ENCODE measurements at regions not wholly inside any gene's neighbourhood (a gene's known extent, or its start where the extent isn't known, plus 50 kb on each side); places are given as distances from the start of the nearest gene placed in this dataset.

GRCh38 chr13:80217614-80218456 lies 123.1 kb downstream of the SPRY2 start:
- ChIA-PET SMC1A (ENCODE audit: uncharacterized antibody, unreplicated experiment) (interaction anchor here (0.5 to 1.2 kb wide), 5 partner anchors 16 to 112 kb away, joined by 3 to 6 read pairs (median 4); no protein-coding TSS in a partner anchor), POLR2A (interaction anchor here (1.1 kb wide), 1 partner anchor 9 kb away, joined by 3 read pairs; no protein-coding TSS in a partner anchor), RAD21 (ENCODE audit: unreplicated experiment) (interaction anchor here (1.3 kb wide), 1 partner anchor 11 kb away, joined by 3 read pairs; no protein-coding TSS in a partner anchor), CTCF (interaction anchor here (0.6 to 1.3 kb wide), 5 partner anchors 9 to 800 kb away, joined by 3 to 4 read pairs (median 3); no protein-coding TSS in a partner anchor)
- Histone ChIP-seq H3K27me3 (replicated peaks in 1 of 2; ENCODE audit: control insufficient read depth in 2 of 2, insufficient read depth in 2 of 2, low read length in 1 of 2) (no peaks in the 10 kb centered on the region), H2AFZ (ENCODE audit: control insufficient read depth, low read depth, low read length) (no peak overlapping the region), H3K4me2 (ENCODE audit: control insufficient read depth, insufficient read depth) (no peak overlapping the region), H3K4me1 (ENCODE audit: control insufficient read depth, insufficient read depth, low read length) (no peaks in the 10 kb centered on the region), H3K4me3 (no peak overlapping the region), H3K9me3 (replicated peaks; ENCODE audit: control insufficient read depth, insufficient read depth, low read length) (no peaks in the 10 kb centered on the region), H4K20me1 (ENCODE audit: control insufficient read depth, insufficient read depth) (no peaks in the 10 kb centered on the region), H3K79me2 (ENCODE audit: control insufficient read depth, insufficient read depth, low read length) (no peaks in the 10 kb centered on the region), H3K9ac (ENCODE audit: control insufficient read depth, insufficient read depth, low read length) (no peak overlapping the region), H3K36me3 (ENCODE audit: control insufficient read depth in 2 of 2, insufficient read depth in 2 of 2, low read length in 1 of 2) (no peaks in the 10 kb centered on the region), H3K27ac (ENCODE audit: control insufficient read depth, insufficient read depth) (no peak overlapping the region)
- no peak for ATAC-seq
- TF ChIP-seq FOXM1 (IDR thresholded peaks at IDR 0.05; ENCODE audit: low read depth, low read length) (no peak), RAD51 (IDR thresholded peaks at IDR 0.05) (peak; percentile 64; the same call in 1 of the 2 replicates), SRF (IDR thresholded peaks at IDR 0.05; ENCODE audit: low read depth in 2 of 2, low read length in 2 of 2) (no peak)
- in situ Hi-C loops (cut with MboI): no loop called here
- intact Hi-C loops (cut with micrococcal nuclease; ENCODE audit: unreplicated experiment): no loop called here
- BruUV-seq (replicated peaks): no TSS peak
- no peak for FAIRE-seq
- DNase-seq (ENCODE audit: low read depth, low spot score): no peak
- WGBS (ENCODE audit: insufficient coverage, insufficient replicate concordance, low lambda C conversion rate, missing lambda C conversion rate): 51% methylated on average over 7 of the region's 7 CpGs

- no peaks in the 10 kb centered on the region for H3K36me3 ChIP-seq (ENCODE audit: control insufficient read depth in 2 of 2, insufficient read depth in 2 of 2, low read length in 1 of 2)
- no TSS peak for BruUV-seq (replicated peaks)
- H2AFZ ChIP-seq (ENCODE audit: control insufficient read depth, low read depth, low read length): no peak overlapping the region
- no peak overlapping the region for H3K4me2 ChIP-seq (ENCODE audit: control insufficient read depth, insufficient read depth)
- ChIA-PET CTCF (interaction anchor here (1.1 kb wide), 1 partner anchor 681 kb away, joined by 3 read pairs; no protein-coding TSS in a partner anchor), RAD21 (ENCODE audit: unreplicated experiment) (no interaction called here), SMC1A (ENCODE audit: uncharacterized antibody, unreplicated experiment) (interaction anchor here (1.7 kb wide), 1 partner anchor 145 kb away, joined by 3 read pairs; no protein-coding TSS in a partner anchor), POLR2A (no interaction called here)
- no peak for TF ChIP-seq STAT1 (conservative IDR thresholded peaks at IDR 0.05)
- TF ChIP-seq CREM (IDR thresholded peaks at IDR 0.05; ENCODE audit: low read depth): no peak
- TF ChIP-seq SUZ12 (IDR thresholded peaks at IDR 0.05; ENCODE audit: unreplicated experiment): no peak
- no peak for TF ChIP-seq CUX1 (IDR thresholded peaks at IDR 0.05; ENCODE audit: insufficient replicate concordance, low read depth, low read length)
- WGBS (ENCODE audit: insufficient coverage, insufficient replicate concordance, low lambda C conversion rate, missing lambda C conversion rate): 60% methylated on average over 3 of the region's 3 CpGs
- H3K4me3 ChIP-seq: no peak overlapping the region
- intact Hi-C loops (cut with micrococcal nuclease; ENCODE audit: unreplicated experiment) (no loop called here), in situ Hi-C loops (cut with MboI) (no loop called here)
- no peak overlapping the region for H3K9ac ChIP-seq (ENCODE audit: control insufficient read depth, insufficient read depth, low read length)
- H3K27me3 ChIP-seq (replicated peaks in 1 of 2; ENCODE audit: control insufficient read depth in 2 of 2, insufficient read depth in 2 of 2, low read length in 1 of 2): no peaks in the 10 kb centered on the region
- ATAC-seq (no peak), FAIRE-seq (no peak), DNase-seq (ENCODE audit: low read depth, low spot score) (no peak)
- H4K20me1 ChIP-seq (ENCODE audit: control insufficient read depth, insufficient read depth): no peaks in the 10 kb centered on the region
- no peaks in the 10 kb centered on the region for H3K4me1 ChIP-seq (ENCODE audit: control insufficient read depth, insufficient read depth, low read length)
- H3K79me2 ChIP-seq (ENCODE audit: control insufficient read depth, insufficient read depth, low read length): no peaks in the 10 kb centered on the region
- no peaks in the 10 kb centered on the region for H3K9me3 ChIP-seq (replicated peaks; ENCODE audit: control insufficient read depth, insufficient read depth, low read length)
- no peak overlapping the region for H3K27ac ChIP-seq (ENCODE audit: control insufficient read depth, insufficient read depth)
These were observed 125.6 kb downstream of the SPRY2 start for GRCh38 chr13:80215368-80215767.

Data from GM12878 (cell line).